A549 (cell line): ENCODE measurements at regions not wholly inside any gene's neighbourhood (a gene's known extent, or its start where the extent isn't known, plus 50 kb on each side); places are given as distances from the start of the nearest gene placed in this dataset.
A peak's percentile ranks its signal among the peaks of the same experiment; 100 is the strongest.
"Not testable (repeated sequence)": the region's sequence is repeated elsewhere in the genome, so short reads cannot be mapped to it uniquely, and the experiment has no call there.

ENCODE experiments used
- ATAC-seq, 2 experiments: fragments of 200-7000 bp in 1 of 2; fragments of >200 bp in 1 of 2; cut with Nextera tagmentation in 1 of 2; cut with Tn5 transposase in 1 of 2; 3 replicates each; pipeline versions ENCODE4 v1.8.0 to v1.9.1; 2018 to 2020; ENCODE audit warnings: mild to moderate bottlenecking in 1 of 2, moderate library complexity in 1 of 2
- CTCF ChIA-PET: fragments of 300-600 bp; sonication (Branson Sonifier 250); formaldehyde crosslinking; extraction: SDS; loops from one replicate; lab custom pipeline; 2021; ENCODE audit warnings: antibody characterized with exemption, inconsistent platforms; lab: Yijun Ruan, JAX
- POLR2A ChIA-PET: fragments of 350-600 bp; formaldehyde crosslinking; extraction: SDS; loops from one replicate; lab custom pipeline; 2021; ENCODE audit warnings: antibody characterized with exemption, inconsistent platforms; lab: Yijun Ruan, JAX
- DNase-seq, 2 experiments: peaks; one replicate each; pipeline versions ENCODE4 v3.0.0 to v3.0.0-alpha.2; 2011 to 2016; ENCODE audit warnings: low read depth in 1 of 2, low spot score in 1 of 2
- FAIRE-seq: peaks from 2 replicates; lab custom pipeline; 2011; peaks lifted over from hg19 to GRCh38; lab: Jason Lieb, UNC
- H3K27ac ChIP-seq, 2 experiments: fragments of >200 bp; sonication (Bioruptor Twin); formaldehyde crosslinking; 3 replicates each; pipeline ENCODE4 v1.5.1; 2016 to 2017
- H3K4me1 ChIP-seq: fragments of >200 bp; sonication (Bioruptor Twin); formaldehyde crosslinking; 3 replicates; pipeline ENCODE4 v1.6.1; 2016
- H3K4me2 ChIP-seq: fragments of >200 bp; sonication (Bioruptor Twin); formaldehyde crosslinking; 3 replicates; pipeline ENCODE4 v1.6.1; 2016
- H3K4me3 ChIP-seq: fragments of >200 bp; sonication (Bioruptor Twin); formaldehyde crosslinking; 3 replicates; pipeline ENCODE4 v1.5.1; 2016
- H3K9me3 ChIP-seq: fragments of >200 bp; sonication (Bioruptor Twin); formaldehyde crosslinking; 3 replicates; pipeline ENCODE4 v1.6.1; 2016
- CBX8 ChIP-seq: fragments of 200-600 bp; sonication (generic); IDR thresholded peaks from 2 replicates; pipeline ENCODE4 v1.6.1; 2016
- CEBPB ChIP-seq, 2 experiments: fragments of >200 bp in 1 of 2; sonication (Bioruptor Twin) in 1 of 2; formaldehyde crosslinking in 1 of 2; IDR thresholded peaks; 2 replicates each; pipeline ENCODE4 v1.6.1; 2012 to 2016
- CHD2 ChIP-seq: fragments of 150-350 bp; IDR thresholded peaks from 2 replicates; pipeline ENCODE4 v1.6.1; 2014; ENCODE audit warnings: low read length; ENCODE audit not compliant: partially characterized antibody
- E2F6 ChIP-seq: IDR thresholded peaks from 2 replicates; pipeline ENCODE4 v1.6.1; 2012; ENCODE audit warnings: low read depth, borderline replicate concordance
- ELK1 ChIP-seq: fragments of 150-350 bp; IDR thresholded peaks from 2 replicates; pipeline ENCODE4 v1.6.1; 2014; ENCODE audit warnings: low read depth, mild to moderate bottlenecking, low read length
- EP300 ChIP-seq, 2 experiments: fragments of >200 bp; sonication (Bioruptor Twin); formaldehyde crosslinking; IDR thresholded peaks; 2 replicates in 1 of 2; 3 replicates in 1 of 2; pipeline ENCODE4 v1.6.1; 2016 to 2017
- GATA3 ChIP-seq: IDR thresholded peaks from 2 replicates; pipeline ENCODE4 v1.6.1; 2012; ENCODE audit warnings: borderline replicate concordance
- HDAC2 ChIP-seq: fragments of 200-600 bp; sonication (generic); IDR thresholded peaks from 2 replicates; pipeline ENCODE4 v1.6.1; 2016
- HEYL ChIP-seq: fragments of 250-450 bp; sonication (Bioruptor Pico); IDR thresholded peaks from 2 replicates; pipeline ENCODE4 v1.8.0; 2021; ENCODE audit warnings: mild to moderate bottlenecking, moderate library complexity
- MAFK ChIP-seq: fragments of 450-650 bp; IDR thresholded peaks from 2 replicates; pipeline ENCODE4 v1.6.1; 2014; ENCODE audit not compliant: partially characterized antibody
- MYC ChIP-seq: IDR thresholded peaks from 2 replicates; pipeline ENCODE4 v1.6.1; 2012; ENCODE audit warnings: mild to moderate bottlenecking, inconsistent platforms, low read length, improper control_type of control experiment, borderline replicate concordance
- NR3C1 ChIP-seq: fragments of >200 bp; sonication (Bioruptor Twin); formaldehyde crosslinking; IDR thresholded peaks from 3 replicates; pipeline ENCODE4 v1.6.1; 2017
- POLR2AphosphoS2 ChIP-seq: conservative IDR thresholded peaks from 2 replicates; pipeline ENCODE4 v1.6.1; 2012; ENCODE audit warnings: low read length, improper control_type of control experiment, inconsistent platforms
- RARB ChIP-seq: fragments of 250-450 bp; sonication (Bioruptor Pico); IDR thresholded peaks from 2 replicates; pipeline ENCODE4 v1.8.0; 2021; ENCODE audit warnings: mild to moderate bottlenecking, moderate library complexity
- RCOR1 ChIP-seq: fragments of 150-350 bp; IDR thresholded peaks from 2 replicates; pipeline ENCODE4 v1.6.1; 2014; ENCODE audit warnings: antibody characterized with exemption, low read length, low read depth
- RNF2 ChIP-seq: fragments of 200-600 bp; sonication (generic); IDR thresholded peaks from 2 replicates; pipeline ENCODE4 v1.6.1; 2016; ENCODE audit warnings: low read depth, mild to moderate bottlenecking, antibody characterized with exemption, moderate library complexity, borderline replicate concordance
- ZFP36 ChIP-seq: fragments of 450-650 bp; IDR thresholded peaks from 2 replicates; pipeline ENCODE4 v1.6.1; 2014; ENCODE audit warnings: borderline replicate concordance; ENCODE audit not compliant: partially characterized antibody
- ZNF302 ChIP-seq: fragments of 250-450 bp; sonication (Bioruptor Pico); IDR thresholded peaks from 2 replicates; pipeline ENCODE4 v1.9.0; 2021; ENCODE audit warnings: inconsistent platforms, mild to moderate bottlenecking, moderate library complexity
- WGBS: methylation state at CpG from one replicate; pipeline ENCODE4 v1.1.6; 2017; ENCODE audit errors: missing lambda C conversion rate; 5-methylcytosine and 5-hydroxymethylcytosine counted together
- TF ChIP-seq, protein P1 (sequence below): IDR thresholded peaks from 2 replicates; pipeline ENCODE4 v1.6.1; 2012
- TF ChIP-seq, protein P2 (sequence below): fragments of 250-450 bp; sonication (Bioruptor Pico); IDR thresholded peaks from 2 replicates; pipeline ENCODE4 v1.5.0; 2020; ENCODE audit warnings: low read depth, mild to moderate bottlenecking, moderate library complexity

- Histone ChIP-seq H3K4me1 (no peaks in the 10 kb centered on the region), H3K9me3 (no peaks in the 10 kb centered on the region), H3K27ac (no peak overlapping the region), H3K4me2 (no peak overlapping the region), H3K4me3 (no peak overlapping the region)
- ChIA-PET CTCF (no interaction called here), POLR2A (no interaction called here)
- FAIRE-seq (no peak), DNase-seq (no peak), ATAC-seq (no peak)
- no peak for TF ChIP-seq NR3C1
- TF ChIP-seq RNF2 = no peak
- no peak for TF ChIP-seq POLR2AphosphoS2
- TF ChIP-seq RARB (CRISPR knock-in tag) = no peak
- TF ChIP-seq, protein P1, sequence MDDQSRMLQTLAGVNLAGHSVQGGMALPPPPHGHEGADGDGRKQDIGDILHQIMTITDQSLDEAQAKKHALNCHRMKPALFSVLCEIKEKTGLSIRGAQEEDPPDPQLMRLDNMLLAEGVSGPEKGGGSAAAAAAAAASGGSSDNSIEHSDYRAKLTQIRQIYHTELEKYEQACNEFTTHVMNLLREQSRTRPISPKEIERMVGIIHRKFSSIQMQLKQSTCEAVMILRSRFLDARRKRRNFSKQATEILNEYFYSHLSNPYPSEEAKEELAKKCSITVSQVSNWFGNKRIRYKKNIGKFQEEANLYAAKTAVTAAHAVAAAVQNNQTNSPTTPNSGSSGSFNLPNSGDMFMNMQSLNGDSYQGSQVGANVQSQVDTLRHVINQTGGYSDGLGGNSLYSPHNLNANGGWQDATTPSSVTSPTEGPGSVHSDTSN = no peak
- TF ChIP-seq GATA3 = no peak
- TF ChIP-seq HEYL = no peak
- TF ChIP-seq RCOR1 = no peak
- TF ChIP-seq, protein P2, sequence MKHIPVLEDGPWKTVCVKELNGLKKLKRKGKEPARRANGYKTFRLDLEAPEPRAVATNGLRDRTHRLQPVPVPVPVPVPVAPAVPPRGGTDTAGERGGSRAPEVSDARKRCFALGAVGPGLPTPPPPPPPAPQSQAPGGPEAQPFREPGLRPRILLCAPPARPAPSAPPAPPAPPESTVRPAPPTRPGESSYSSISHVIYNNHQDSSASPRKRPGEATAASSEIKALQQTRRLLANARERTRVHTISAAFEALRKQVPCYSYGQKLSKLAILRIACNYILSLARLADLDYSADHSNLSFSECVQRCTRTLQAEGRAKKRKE (CRISPR knock-in tag) = no peak
- no peak for TF ChIP-seq ZFP36
- no peak for TF ChIP-seq EP300 (IDR thresholded peaks at IDR 0.05)
- no peak for TF ChIP-seq CBX8
Observed at GRCh38 chrY:3041985-3042384, 106.8 kb downstream of the ZFY start.

GRCh38 chrY:3042901-3043300 lies 107.7 kb downstream of the ZFY start:
- Histone ChIP-seq H3K4me3 (no peak overlapping the region), H3K4me2 (no peak overlapping the region), H3K27ac (no peak overlapping the region), H3K4me1 (no peaks in the 10 kb centered on the region), H3K9me3 (no peaks in the 10 kb centered on the region)
- POLR2A ChIA-PET = no interaction called here
- no peak for ATAC-seq
- WGBS = 0% methylated on average over 4 of the region's 5 CpGs
- no peak for DNase-seq
- CTCF ChIA-PET = no interaction called here
- FAIRE-seq = no peak
- no peak for TF ChIP-seq CHD2
- TF ChIP-seq MAFK = no peak
- no peak for TF ChIP-seq MYC
- TF ChIP-seq ELK1 = no peak
- TF ChIP-seq, protein P1 = no peak
- no peak for TF ChIP-seq E2F6
- no peak for TF ChIP-seq HDAC2

DNA sequence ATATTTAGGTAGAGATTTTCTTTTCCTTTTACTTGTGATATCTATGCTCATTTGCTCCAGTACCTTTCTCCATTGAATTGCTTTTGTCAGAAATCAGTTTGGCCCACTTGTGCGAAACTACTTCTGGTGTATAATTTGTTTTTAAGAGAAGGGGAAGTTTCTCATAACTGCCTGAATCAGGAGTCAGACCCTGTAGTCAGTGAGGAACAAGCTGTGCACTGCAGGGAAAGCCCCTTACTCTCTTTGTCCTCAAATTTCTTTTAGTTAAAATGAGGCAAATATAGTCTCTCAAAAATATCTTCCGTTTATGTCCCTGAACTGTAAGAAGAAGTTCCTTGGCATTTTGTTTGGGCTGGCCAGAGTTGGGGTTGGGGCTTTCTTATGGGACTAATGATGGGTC lies 109.9 kb downstream of the ZFY start:
- CTCF ChIA-PET = no interaction called here
- no peak for FAIRE-seq
- no peaks in the 10 kb centered on the region for H3K4me1 ChIP-seq

GRCh38 chrY:3055496-3055895 lies 120.3 kb downstream of the ZFY start:
- POLR2A ChIA-PET, H3K4me2 ChIP-seq, H3K4me3 ChIP-seq, CTCF ChIA-PET, ATAC-seq, H3K9me3 ChIP-seq, DNase-seq, H3K4me1 ChIP-seq, H3K27ac ChIP-seq, FAIRE-seq: not testable (repeated sequence)
- WGBS = no CpG with 5 or more reads among the region's 1 CpG

More for the DNA sequence above, 109.9 kb downstream of the ZFY start:
- POLR2A ChIA-PET = no interaction called here
- 53% methylated on average over 2 of the region's 2 CpGs for WGBS
- Histone ChIP-seq H3K4me3 (no peak overlapping the region), H3K9me3 (no peaks in the 10 kb centered on the region), H3K4me2 (no peak overlapping the region), H3K27ac (no peak overlapping the region)
- TF ChIP-seq ZNF302 (CRISPR knock-in tag) (no peak), CEBPB (IDR thresholded peaks at IDR 0.05) (no peak), CBX8 (no peak)
- DNase-seq (no peak), ATAC-seq (no peak)

- POLR2A ChIA-PET, H3K9me3 ChIP-seq, H3K27ac ChIP-seq, H3K4me2 ChIP-seq, DNase-seq, H3K4me3 ChIP-seq, ATAC-seq, H3K4me1 ChIP-seq, CTCF ChIA-PET: not testable (repeated sequence)
- FAIRE-seq = peak; percentile 70
Observed at GRCh38 chrY:3058342-3058741, 123.2 kb downstream of the ZFY start.
